ENCODE measurements at regions not wholly inside any gene's neighbourhood (a gene's known extent, or its start where the extent isn't known, plus 50 kb on each side); places are given as distances from the start of the nearest gene placed in this dataset.

DNA sequence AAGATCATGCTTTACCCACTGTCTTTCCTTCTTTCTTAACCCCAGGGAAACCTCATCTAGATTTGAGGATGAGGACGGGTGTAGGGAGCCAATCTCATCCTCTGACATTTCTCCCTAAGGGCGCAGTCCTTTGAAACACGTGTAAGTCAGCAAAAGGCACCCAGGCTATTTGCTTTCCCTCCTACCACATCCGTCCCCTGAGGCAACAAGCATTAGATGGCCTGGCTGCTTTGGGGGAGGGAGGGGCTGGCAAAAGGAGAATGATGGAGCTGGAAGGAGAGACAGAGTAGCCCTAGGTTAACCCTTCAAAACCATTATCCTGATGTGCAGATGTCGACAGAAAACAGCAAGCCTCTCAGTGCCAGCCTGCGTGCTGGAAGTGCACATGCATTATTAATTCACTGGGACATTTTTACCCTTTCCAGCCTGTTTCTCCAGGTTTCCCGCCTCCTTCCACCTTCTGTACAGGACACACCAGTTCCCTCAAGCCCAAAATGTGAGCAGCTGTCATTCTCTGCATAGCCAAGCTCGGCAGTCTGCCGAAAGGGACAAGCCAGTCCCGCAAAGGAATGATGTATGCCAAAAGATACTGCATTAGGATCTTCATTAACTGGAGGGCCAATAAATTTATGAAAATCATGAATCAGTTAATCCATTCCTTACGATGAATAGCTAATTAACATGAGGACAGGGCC, 547.2 kb downstream of the CD83 start:
- H3K36me3 Mint-ChIP-seq, result no peaks in the 10 kb centered on the region
- H3K9me3 Mint-ChIP-seq, result no peaks in the 10 kb centered on the region
- peaks cover 18 to 25% of the 10 kb centered on the region in 2 donors for H3K4me1 Mint-ChIP-seq (ENCODE audit: low read depth in 2 of 2)
- DNase-seq (ENCODE audit: low spot score), result no peak
- peak overlapping the region; percentile 34 for H3K4me3 Mint-ChIP-seq
- H3K27ac Mint-ChIP-seq, result peak overlapping the region; percentile 14 to 52
- peak; percentile 4 to 15 for ATAC-seq
- peaks cover 4 to 8% of the 10 kb centered on the region in 2 donors for H3K27me3 Mint-ChIP-seq

DNA sequence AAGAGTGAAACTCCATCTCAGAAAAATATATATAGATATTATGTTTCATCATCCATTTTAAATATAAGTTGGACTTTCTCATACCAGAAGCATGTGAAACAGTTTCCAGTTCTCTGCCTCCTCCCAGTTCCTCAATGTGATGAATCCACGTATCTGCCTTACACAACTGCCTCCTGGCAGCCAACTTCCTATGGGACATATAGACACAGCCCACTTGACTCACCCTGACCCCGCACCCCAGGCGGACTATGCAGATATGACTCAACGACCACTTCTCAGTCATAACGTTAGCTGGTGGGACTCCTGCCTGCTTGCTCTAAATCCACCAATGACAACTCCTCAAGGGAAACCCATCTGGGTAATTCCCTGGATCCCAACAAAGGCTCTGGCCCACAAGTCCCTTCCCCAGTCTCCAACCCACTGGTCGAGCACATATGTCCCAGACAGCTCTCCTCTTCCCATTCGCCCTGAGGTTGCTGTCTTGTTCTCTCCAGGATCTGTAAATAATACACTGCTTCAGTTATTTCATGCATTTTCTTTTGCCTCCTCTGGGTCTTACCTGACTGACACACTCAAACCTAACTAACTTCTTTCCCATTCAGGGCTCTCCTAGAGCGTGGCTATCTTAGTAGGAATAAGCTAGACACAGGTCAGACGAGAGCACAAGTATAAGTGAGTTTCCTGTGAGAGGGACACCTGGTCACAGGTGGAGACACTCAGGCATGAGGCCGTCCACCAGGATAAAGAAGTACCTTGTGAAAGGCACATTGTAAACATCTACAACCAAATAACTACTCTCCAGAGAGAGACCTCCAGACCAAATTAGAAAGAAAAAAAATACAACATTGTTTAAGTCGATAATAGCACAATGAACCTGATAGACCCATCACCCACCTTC, 548.5 kb downstream of the CD83 start:
- ATAC-seq, result peak; percentile 79 to 94
- peaks cover 18 to 25% of the 10 kb centered on the region in 2 donors for H3K4me1 Mint-ChIP-seq (ENCODE audit: low read depth in 2 of 2)
- no peaks in the 10 kb centered on the region for H3K9me3 Mint-ChIP-seq
- H3K27ac Mint-ChIP-seq, result peak overlapping the region in 1 of 2 donors; percentile 10
- H3K4me3 Mint-ChIP-seq, result peak overlapping the region; percentile 21
- no peak for DNase-seq (ENCODE audit: low spot score)
- peaks cover 12 to 15% of the 10 kb centered on the region in 2 donors for H3K27me3 Mint-ChIP-seq
- no peaks in the 10 kb centered on the region for H3K36me3 Mint-ChIP-seq

DNA sequence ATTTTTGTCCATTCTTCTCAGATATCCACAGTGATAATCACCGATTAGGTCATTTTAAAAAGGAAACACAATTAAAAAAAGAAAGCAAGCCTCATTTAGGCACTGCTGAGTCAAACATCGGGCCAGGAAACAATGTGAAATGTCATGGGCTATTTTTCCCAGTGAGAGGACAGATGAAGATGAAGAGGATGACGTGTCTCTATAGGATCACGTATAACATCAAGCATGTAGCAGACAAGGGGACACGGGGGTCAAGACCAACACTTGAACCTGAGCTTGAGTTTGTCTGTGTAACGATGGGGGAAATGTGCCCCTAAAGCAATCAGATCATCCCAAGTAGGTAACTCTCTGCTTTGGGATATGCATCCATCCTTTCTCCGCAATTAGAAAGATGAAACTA, 553.2 kb downstream of the CD83 start:
- Mint-ChIP-seq H3K4me3 (no peak overlapping the region), H3K4me1 (ENCODE audit: low read depth in 2 of 2) (peaks cover 27 to 28% of the 10 kb centered on the region in 2 donors), H3K9me3 (no peaks in the 10 kb centered on the region), H3K27me3 (peaks cover 11 to 18% of the 10 kb centered on the region in 2 donors), H3K36me3 (no peaks in the 10 kb centered on the region), H3K27ac (no peak overlapping the region)
- ATAC-seq (no peak), DNase-seq (ENCODE audit: low spot score) (no peak)

DNA sequence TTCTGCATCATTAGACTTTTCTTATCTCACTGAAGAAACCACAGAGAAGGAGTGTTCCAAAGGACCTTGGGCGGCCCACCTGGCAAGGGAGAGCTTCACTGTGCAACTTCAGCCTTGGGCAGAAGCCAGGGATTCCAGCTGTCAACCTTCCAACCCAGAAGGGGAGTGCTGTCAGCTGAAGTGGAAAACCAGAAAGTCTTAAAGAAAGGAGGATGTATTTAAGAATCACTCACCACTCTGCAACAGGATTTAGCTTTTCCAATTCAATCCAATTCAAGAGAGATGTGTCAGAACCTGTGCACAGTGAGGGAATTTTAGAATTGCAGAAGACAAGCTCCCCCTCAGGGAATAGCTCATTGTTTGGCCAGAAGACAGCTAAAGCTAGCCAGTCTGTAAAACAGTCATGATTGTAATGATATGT, 553.7 kb downstream of the CD83 start:
- Mint-ChIP-seq H3K9me3 (no peaks in the 10 kb centered on the region), H3K4me1 (ENCODE audit: low read depth in 2 of 2) (peaks cover 26 to 28% of the 10 kb centered on the region in 2 donors), H3K36me3 (no peaks in the 10 kb centered on the region), H3K4me3 (no peak overlapping the region), H3K27ac (no peak overlapping the region), H3K27me3 (peaks cover 7 to 18% of the 10 kb centered on the region in 2 donors)
- ATAC-seq (no peak), DNase-seq (ENCODE audit: low spot score) (no peak)

DNA sequence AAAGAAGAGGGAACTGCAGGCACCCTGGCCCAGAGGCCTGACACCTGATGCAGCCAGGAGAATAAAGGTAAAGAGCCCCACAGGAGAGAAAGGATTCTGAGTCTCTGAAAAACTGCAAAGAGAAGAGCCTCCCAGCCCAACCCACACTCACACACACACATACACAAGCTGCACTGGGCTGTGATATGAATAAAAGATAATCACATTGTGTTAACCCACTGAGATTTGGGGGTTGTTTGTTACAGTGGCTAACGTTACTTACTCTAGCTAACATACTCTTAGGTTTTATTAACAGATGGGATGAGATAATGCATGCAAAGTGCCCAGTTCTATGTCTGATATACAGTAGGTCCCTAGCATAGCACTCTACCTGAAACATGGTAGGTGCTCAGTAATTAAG, 554.4 kb downstream of the CD83 start:
- ATAC-seq (no peak), DNase-seq (ENCODE audit: low spot score) (no peak)
- H3K36me3 Mint-ChIP-seq, result no peaks in the 10 kb centered on the region
- no peak overlapping the region for H3K27ac Mint-ChIP-seq
- peaks cover 6 to 18% of the 10 kb centered on the region in 2 donors for H3K27me3 Mint-ChIP-seq
- no peak overlapping the region for H3K4me3 Mint-ChIP-seq
- peaks cover 27 to 30% of the 10 kb centered on the region in 2 donors for H3K4me1 Mint-ChIP-seq (ENCODE audit: low read depth in 2 of 2)
- H3K9me3 Mint-ChIP-seq, result no peaks in the 10 kb centered on the region

DNA sequence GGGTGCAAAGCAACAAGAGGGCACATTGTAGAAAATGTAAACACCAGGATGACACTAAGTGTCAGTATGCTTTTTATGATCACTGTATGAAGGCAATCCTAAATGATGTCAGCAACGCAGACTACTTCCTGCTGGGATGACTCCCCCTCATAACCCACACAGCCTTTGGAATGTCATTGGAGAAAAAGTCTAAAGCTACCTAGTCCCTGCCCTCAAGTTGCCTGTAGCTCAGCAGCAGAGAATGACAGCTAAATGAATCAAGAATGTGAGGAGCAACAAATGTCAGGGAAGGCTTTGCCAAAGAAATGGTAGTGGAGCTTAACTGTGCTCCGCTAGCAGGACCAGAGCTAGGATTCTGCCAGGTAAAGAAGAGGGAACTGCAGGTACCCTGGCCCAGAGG, 555.6 kb downstream of the CD83 start:
- Mint-ChIP-seq H3K4me3 (no peak overlapping the region), H3K9me3 (no peaks in the 10 kb centered on the region), H3K27ac (no peak overlapping the region), H3K27me3 (peaks cover 6 to 18% of the 10 kb centered on the region in 2 donors), H3K36me3 (no peaks in the 10 kb centered on the region), H3K4me1 (ENCODE audit: low read depth in 2 of 2) (peaks cover 31 to 36% of the 10 kb centered on the region in 2 donors)
- ATAC-seq (no peak), DNase-seq (ENCODE audit: low spot score) (no peak)

DNA sequence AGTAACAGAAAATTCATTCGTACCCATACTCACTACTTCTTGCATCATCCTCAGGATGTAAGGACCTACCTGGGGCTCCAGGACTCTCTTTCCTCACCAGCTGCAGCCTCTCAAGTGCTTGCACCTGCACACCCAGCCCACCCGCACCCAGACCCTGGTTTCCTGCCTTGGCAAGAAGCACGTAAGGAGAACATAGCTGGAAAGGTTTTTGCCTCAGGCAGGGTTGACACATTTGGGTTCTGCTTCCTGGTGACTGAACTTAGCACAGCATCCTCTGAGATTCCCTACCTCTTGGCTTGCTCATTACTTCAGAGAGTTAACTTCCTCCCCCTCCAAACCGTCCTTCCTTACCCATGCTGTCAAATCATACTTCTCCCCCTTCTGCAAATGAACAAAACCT, 556.9 kb downstream of the CD83 start:
- DNase-seq (ENCODE audit: low spot score), result no peak
- no peaks in the 10 kb centered on the region for H3K9me3 Mint-ChIP-seq
- peak overlapping the region in 1 of 2 donors; percentile 31 for H3K27ac Mint-ChIP-seq
- H3K27me3 Mint-ChIP-seq, result peaks cover 6 to 18% of the 10 kb centered on the region in 2 donors
- H3K4me3 Mint-ChIP-seq, result peak overlapping the region; percentile 57
- H3K36me3 Mint-ChIP-seq, result no peaks in the 10 kb centered on the region
- H3K4me1 Mint-ChIP-seq (ENCODE audit: low read depth in 2 of 2), result peaks cover 31 to 36% of the 10 kb centered on the region in 2 donors
- peak in 1 of 2 donors; percentile 31 for ATAC-seq

DNA sequence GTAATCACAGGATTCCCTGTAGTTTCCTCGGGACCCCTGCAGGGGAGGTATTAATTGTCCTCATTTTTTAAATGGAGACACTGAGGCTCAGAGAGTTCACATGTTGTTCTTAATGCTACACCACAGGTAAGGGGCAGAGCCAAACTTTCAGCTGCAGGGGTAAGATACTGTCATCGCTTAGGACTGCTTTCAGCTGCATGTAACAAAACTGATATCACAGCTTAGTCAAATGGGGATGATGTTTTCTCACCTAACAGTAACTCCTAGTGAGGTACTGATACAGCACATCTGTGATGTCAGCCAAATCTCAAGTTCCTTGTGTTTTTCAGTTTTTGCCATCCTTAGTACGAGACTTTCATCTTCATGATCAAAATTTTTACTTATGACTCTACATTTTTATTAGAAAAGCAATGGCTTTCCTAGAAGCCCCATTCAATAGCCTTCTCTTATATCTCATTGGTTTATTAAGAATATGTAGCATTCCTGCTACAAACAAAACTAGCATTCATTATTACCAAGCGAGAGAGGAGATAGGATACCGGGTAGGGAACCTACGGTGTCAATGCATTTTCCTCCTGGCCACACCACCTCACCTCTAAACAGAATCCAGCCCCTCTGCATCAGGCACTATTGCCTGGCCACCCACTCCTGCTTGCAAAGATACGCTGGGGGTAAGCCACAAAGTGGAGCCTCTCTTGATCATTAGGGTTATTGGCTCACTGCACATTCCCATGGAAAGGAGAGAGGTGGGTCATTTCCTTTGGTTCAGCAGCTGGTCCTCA, 557.5 kb downstream of the CD83 start:
- ATAC-seq, result peak; percentile 85 to 95
- peak overlapping the region; percentile 31 to 59 for H3K27ac Mint-ChIP-seq
- DNase-seq (ENCODE audit: low spot score), result no peak

DNA sequence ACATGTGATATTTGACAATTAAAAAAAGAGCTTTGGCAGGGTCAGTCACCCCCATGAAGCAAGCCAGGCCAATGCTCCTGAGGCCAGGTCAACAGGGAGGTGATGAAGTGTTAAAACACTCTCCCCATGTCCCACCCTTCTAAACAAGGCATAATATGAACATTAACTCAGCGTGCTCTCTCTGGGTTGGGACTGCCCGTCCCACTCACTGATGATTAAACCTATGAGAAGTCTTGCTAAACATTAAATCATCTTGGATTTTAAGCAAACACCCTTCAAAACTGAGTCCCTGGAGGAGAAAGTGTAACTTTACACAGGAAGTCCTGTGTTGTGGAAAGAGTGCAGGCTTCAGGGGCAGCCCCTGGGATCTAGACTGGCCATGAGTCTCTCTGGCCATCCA, 558.5 kb downstream of the CD83 start:
- H3K4me3 Mint-ChIP-seq, result no peak overlapping the region
- H3K27ac Mint-ChIP-seq, result peak overlapping the region in 1 of 2 donors; percentile 50
- peaks cover 2 to 3% of the 10 kb centered on the region in 2 donors for H3K27me3 Mint-ChIP-seq
- H3K4me1 Mint-ChIP-seq (ENCODE audit: low read depth in 2 of 2), result peaks cover 31 to 36% of the 10 kb centered on the region in 2 donors
- ATAC-seq (peak; percentile 28 to 36), DNase-seq (ENCODE audit: low spot score) (no peak)
- H3K9me3 Mint-ChIP-seq, result no peaks in the 10 kb centered on the region
- H3K36me3 Mint-ChIP-seq, result no peaks in the 10 kb centered on the region

More for the DNA sequence above, 557.5 kb downstream of the CD83 start:
- Mint-ChIP-seq H3K27me3 (peaks cover 4 to 14% of the 10 kb centered on the region in 2 donors), H3K9me3 (no peaks in the 10 kb centered on the region), H3K4me1 (ENCODE audit: low read depth in 2 of 2) (peaks cover 31 to 36% of the 10 kb centered on the region in 2 donors), H3K4me3 (peak overlapping the region; percentile 57), H3K36me3 (no peaks in the 10 kb centered on the region)

DNA sequence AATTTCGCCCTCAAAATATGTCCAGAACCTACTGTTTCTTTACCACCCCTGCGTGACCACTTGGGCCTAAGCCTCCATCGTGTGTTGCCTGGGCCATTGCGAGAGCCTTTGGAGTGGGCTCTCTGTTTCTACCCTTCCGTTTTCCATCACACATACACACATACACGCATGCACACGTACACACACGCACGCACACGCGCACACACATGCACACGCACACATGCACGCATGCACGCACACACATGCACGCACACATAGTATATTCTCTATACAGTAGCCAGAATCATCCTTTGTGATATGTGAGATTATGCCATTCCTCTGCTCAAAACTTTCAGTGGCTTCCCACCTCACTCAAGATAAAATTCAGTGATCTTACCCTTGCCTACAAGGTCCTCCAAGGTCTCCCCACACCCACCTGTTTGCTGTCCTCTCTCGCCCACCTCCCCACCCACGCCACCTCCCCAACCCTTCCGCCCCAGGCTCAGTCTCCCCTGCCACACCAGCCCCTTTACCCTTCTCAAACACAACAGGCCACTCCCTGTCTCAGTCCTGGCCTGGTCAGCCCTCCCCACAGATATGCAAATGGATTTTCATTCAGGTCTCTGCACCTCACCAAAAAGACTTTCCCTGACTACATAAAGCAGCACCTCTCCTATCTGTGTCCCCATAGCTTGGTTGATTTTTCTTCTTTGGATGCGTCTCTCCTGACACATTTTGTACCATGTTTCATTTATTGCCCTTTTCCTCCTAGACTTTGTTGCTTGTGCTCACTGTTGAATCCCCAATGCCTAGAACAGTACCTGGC, 559.6 kb downstream of the CD83 start:
- Mint-ChIP-seq H3K4me3 (no peak overlapping the region), H3K27me3 (no peaks in the 10 kb centered on the region), H3K9me3 (no peaks in the 10 kb centered on the region), H3K36me3 (no peaks in the 10 kb centered on the region), H3K27ac (no peak overlapping the region), H3K4me1 (ENCODE audit: low read depth in 2 of 2) (peaks cover 31 to 36% of the 10 kb centered on the region in 2 donors)
- ATAC-seq (no peak), DNase-seq (ENCODE audit: low spot score) (no peak)

DNA sequence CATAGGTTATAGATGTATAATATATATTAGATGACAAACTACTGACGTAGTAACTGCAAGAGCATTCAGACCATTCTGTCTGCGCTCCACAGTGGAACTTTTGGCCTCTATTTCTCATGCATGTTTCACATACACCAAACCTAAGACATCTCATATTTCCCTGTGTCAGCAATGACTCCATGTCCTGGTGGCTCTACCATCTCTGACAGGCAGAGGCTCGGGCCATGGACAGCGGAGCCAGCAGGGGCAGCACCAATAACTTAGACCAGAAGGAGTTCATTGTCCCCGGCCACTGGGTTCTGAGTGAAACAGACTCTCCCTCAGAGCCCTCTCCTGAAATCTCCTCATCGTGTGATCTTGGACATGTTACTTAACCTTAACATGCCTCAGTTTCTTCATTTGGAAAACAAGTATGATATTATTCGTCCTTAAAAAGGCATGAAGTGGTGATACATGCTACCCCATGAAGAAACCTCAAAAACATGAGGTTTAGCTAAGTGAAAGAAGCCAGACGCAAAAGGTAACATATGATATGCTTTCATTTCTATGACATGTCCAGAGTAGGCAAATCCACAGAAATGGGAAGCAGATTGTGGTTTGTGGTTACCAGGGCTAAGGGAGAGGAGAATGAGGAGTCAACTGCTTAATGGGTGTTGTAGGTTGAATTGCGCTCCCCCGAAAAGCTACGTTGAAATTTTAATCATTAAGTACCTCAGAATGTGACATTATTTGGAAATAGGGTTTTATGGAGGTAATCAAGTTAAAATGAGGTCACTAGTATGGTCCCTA, 564.0 kb upstream of the JARID2 start:
- no peaks in the 10 kb centered on the region for H3K9me3 Mint-ChIP-seq
- ATAC-seq (no peak), DNase-seq (ENCODE audit: low spot score) (no peak)
- no peaks in the 10 kb centered on the region for H3K36me3 Mint-ChIP-seq
- H3K4me1 Mint-ChIP-seq (ENCODE audit: low read depth in 2 of 2), result peaks cover 5 to 7% of the 10 kb centered on the region in 2 donors
- H3K27me3 Mint-ChIP-seq, result no peaks in the 10 kb centered on the region
- no peak overlapping the region for H3K27ac Mint-ChIP-seq
- no peak overlapping the region for H3K4me3 Mint-ChIP-seq

DNA sequence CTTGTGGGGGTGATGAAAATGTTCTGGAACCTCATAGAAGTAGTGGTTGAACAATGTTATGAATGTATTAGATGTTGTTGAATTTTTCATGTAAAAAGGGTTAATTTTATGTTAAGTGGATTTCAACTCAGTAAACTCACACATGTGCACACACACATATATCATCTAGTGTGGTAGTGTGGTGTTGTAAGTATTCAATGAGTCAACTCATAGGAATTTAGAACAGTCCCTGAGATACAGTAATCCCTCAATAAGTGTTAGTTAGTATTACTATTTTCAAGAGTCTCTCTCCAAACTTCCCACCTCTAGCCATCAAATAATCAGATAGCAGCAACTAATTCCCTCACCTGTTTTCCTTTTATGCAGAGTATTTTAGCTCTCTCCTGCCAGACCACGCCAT, 563.1 kb upstream of the JARID2 start:
- Mint-ChIP-seq H3K36me3 (no peaks in the 10 kb centered on the region), H3K27me3 (no peaks in the 10 kb centered on the region), H3K4me3 (no peak overlapping the region), H3K4me1 (ENCODE audit: low read depth in 2 of 2) (no peaks in the 10 kb centered on the region), H3K27ac (no peak overlapping the region), H3K9me3 (no peaks in the 10 kb centered on the region)
- ATAC-seq (no peak), DNase-seq (ENCODE audit: low spot score) (no peak)
